ENCODE measurements at regions not wholly inside any gene's neighbourhood (a gene's known extent, or its start where the extent isn't known, plus 50 kb on each side); places are given as distances from the start of the nearest gene placed in this dataset.
A peak's percentile ranks its signal among the peaks of the same experiment; 100 is the strongest.

DNA sequence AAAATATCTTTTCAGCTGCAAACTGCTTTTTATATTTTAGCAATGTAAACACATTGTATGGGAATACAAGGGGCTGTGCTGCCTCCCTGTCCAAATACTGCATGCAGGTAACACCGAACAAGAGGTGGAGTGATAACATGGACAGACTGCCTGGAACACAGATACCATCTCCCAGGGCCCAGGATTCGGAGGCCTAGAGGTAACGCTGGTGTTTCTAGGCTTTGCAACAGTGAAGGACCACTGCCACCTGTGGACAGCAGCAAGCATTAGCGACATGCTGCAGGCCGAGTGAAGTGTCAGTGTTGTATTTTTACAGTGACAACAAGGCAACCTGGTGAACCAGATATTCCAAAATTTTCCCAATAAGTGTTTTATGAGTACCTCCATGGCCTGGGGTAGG lies 379.1 kb downstream of the DMRT2 start:
- no peak for DNase-seq (ENCODE audit: low read depth)

DNA sequence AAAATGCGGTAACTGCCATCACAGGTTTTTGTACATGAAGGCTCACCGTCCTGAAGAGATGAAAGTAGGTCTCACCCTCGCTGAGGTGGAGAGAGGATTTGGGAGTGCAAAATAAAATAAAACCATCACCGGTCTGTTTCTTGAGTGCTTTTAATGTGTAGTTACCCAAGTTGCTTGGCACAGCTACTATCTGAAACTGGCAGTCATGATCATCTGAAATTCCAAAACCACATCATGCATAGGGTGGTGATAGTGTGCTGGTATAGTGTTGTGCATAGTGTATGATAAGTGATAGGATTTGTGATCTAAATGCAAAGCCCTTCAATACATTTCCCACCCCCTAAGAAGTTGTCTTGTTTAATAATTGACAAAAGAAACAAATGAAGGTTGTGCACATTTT lies 381.3 kb downstream of the DMRT2 start:
- DNase-seq (ENCODE audit: low read depth) = no peak

DNA sequence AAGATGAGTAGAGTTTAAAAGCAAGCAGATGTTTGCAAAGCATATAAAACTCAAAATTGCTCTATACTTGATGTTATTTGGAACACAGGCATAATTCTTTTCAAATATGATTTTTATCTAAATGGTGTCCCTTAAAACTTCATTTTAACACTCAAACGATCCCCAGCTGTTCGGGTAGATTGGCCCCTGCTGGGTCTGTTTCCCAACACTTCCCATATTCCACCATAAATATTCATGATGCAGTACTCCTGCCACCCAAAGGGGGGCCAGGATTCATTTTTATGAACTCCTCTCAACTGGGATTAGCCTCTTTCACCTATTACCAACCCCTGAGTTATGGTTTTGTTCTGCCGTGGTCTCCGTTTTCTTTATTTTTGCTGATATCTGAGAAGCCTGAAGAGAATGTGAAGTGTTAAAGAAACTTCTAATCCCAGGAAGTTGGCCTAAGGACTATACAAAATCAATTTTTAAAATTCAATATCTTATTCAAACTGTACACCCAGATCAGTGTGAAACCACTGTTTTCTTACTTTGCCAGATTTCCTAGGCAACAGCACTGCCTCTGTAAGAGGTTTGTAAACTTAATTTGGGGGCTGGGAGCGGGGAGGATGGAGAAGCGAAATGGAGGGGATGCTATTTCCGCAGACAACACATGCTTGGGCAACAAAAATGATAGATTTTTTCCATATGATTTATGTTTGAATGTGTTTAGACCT lies 384.1 kb downstream of the DMRT2 start:
- DNase-seq (ENCODE audit: low read depth) = no peak

DNA sequence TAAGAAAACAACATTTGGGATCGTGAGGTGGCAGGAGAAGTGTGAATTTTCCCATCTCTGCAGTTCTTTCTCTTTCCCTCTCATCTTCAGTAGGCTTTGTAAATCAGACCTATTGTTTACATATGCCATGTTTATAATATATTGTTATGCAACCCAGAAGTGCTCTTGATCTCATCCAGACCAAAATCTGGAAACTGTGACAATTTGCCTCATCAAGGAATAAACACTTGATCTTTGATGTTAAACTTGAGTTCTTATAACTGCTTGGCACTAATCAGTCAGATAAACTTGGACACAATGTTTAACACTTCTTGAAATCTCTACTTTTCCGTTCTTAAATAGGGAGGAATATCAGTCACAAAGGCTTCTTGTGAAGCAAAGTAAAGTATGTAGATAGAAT lies 384.7 kb downstream of the DMRT2 start:
- no peak for DNase-seq (ENCODE audit: low read depth)

DNA sequence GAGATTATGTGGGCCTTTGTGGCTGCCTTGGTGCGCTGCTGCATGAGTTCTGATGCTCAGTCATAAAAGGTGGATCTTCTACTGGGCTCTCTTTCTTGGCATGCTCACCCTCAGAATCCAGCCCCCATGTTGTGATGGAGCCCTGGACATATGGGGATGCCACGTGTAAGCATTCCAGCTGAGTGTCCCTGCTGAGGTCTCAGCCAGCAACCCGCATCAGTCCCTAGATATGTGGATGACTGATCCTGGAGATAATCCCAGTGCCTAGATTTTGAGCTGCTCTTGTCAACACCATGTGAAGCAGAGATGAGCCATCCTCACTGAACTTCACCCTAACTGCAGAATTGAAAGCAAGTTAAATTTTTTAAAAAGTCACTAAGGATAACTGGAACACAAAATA lies 390.1 kb downstream of the DMRT2 start:
- DNase-seq (ENCODE audit: low read depth) = no peak

DNA sequence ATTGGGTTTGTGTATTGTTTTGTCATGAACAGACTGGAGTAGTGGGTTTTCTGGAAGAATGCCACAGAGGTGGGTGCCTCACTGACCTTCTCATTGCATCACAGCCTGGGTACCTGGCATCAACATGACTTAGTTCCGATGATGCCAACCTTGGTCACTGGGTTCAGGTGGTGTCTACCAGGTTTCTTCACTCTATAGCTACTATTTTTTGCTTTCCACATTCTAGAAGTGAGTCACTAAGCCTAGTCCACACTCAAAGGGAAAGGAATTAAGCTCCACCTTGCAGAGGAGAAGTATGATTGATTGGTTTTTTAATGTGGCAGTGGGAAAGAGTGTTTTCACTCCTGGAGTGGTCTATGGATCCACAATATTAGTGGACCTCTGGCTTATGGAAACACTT lies 391.9 kb downstream of the DMRT2 start:
- DNase-seq (ENCODE audit: low read depth) = no peak

DNA sequence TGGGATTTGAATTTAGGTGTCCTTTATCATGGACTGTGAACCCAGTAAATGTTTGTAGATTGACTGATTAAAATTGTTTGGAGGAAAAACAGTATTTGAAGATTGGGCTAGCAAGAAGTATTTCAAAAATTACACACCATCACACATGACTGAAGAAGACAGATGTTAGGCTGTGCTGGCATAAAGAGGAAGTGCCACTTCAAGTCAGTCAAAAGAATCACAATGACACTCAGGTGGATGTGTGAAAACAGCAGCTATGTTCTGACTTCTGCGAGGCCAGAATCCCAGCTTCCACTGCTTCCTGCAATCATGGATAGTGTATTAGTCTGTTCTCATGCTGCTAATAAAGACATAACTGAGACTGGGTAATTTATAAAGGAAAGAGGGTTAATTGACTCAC lies 393.3 kb downstream of the DMRT2 start:
- no peak for DNase-seq (ENCODE audit: low read depth)

DNA sequence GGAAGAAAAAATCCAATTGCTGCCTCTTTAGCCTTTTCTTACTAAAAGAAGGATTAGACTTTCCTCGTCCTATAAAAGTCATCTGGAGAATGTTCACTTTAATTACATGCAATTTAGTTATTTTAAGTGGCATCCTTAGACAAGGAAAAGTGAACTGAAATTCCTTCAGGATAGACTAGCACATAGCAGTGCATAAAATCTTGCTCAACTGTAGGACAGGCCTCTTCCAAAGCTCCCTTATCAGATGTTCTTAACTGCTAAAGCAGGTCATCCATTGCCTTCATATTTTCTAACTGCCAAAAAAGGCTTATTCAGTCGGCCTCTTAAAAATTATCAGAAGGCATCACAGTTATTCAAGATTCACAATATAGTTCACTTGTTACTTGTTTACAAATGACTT lies 396.5 kb downstream of the DMRT2 start:
- DNase-seq (ENCODE audit: low read depth) = no peak

DNA sequence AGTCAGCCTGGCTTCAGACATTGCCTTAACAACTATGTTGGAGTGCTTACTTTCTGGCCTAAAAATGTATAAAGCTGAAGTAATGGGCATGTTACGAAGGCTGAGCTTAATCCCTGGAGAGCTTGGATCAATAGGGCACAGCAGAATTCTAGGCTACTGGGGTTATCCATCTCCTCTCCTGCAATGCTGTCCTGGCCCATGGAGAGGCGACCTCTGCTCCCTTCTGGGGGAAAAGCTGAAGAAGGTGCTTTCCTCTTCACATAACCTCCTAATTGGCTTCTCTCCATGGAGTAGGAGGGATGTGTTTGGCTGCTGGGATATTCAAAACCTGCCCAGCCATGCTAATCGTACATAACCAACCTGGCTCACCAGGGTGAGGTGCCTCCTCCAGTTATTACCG lies 403.5 kb downstream of the DMRT2 start:
- no peak for DNase-seq (ENCODE audit: low read depth)

DNA sequence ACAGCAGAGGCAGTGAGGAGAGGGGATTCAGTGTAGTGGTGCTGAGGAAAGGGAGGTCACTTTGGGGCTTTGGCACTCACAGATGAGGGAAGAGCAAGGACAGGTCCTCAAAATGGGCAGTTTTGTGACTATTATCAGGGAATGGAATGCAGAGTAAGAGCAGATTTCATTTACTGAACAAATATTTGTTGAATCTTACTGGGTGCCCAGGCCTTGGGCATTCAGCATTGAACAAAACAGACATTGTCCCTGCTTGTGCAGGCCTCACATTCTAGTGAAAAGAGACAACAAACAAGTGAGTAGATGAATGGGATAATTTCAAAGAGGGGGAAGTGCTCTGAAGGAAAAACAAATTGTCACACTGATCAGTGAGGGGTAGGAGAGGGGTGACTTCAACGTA lies 404.1 kb downstream of the DMRT2 start:
- no peak for DNase-seq (ENCODE audit: low read depth)

DNA sequence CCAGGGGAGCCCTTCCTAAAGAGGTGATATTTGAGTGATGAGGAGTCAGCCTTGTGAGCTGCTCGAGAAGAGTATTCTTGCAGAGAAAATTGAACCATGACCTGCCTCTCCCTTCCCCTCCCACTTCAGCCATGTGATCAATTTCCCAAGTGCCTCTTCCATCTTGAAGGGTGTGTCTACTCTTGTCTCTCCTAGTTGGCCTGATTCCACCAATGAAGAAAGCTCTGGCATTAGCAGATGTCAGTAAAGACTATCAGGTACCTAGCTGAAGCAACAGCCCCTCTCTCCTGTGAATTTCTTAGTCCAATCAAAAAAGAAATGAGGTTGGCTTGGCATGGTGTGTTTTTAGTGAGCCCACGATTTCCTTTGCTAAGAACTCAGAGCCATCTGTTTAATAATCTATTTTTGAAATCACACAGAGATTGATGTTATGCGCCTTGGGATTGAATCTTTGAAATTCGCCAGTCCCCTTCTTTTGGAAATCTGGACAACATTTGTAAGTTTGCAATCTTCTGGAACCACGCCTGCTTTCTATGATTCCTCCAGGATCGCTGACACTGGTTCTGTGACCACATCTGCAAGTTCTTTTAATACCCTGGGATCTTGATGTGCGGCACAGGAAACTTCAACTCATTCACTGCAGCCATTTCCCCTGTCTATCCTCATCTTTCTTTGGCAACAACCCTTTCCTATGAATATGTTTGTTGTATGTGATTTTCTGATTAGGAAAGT lies 404.6 kb downstream of the DMRT2 start:
- DNase-seq (ENCODE audit: low read depth) = no peak

DNA sequence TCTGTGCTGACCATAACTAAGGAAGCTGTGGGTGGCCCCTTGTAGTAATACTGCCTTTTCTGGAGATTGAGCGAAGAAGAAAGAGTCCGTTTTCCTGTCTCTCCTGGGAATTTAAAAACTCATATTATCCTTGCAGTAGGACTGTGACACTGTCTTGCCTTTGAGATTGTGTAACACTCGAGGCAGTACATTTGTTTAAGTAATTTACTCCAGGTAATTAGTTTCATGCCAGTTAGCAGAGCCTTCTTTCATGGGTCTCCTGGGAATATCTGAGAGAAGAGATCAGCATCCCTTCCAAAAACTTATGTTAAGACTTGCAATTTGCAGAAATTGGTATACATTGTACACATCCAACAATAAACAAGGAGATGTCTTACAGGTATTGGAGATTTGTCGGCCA lies 405.6 kb downstream of the DMRT2 start:
- DNase-seq (ENCODE audit: low read depth) = no peak

DNA sequence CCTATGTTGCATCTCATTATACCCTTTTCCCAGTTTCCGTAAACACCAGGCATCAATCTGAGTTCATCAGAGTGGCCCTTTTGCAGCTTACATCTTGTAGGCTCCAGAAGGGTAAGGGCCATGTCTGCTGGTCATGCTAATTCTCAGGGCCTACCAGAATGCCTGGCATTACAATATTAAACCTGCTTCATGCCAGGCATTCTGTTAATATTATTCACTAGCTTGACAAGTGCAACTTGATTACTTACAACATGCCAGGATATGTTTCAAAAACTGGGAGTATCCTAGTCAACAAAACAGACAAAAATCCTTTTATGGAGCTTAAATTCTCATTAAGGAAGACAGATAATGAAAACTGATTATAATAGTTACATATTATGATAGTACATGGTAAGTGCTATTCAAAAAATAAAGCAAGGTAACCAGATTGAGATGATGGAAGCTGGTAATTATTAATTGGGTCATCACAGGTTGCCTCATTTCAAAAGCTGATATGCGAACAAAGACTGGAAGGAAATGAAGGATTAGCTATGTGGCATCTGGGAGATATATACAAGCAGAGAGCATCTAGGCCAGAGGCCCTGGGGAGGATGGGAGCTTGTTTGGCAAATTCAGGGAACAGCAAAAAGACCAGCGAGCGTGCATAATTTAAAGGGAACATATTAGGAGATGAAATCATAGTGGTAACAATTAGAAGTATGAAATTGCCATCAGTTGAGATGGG lies 406.3 kb downstream of the DMRT2 start:
- no peak for DNase-seq (ENCODE audit: low read depth)

DNA sequence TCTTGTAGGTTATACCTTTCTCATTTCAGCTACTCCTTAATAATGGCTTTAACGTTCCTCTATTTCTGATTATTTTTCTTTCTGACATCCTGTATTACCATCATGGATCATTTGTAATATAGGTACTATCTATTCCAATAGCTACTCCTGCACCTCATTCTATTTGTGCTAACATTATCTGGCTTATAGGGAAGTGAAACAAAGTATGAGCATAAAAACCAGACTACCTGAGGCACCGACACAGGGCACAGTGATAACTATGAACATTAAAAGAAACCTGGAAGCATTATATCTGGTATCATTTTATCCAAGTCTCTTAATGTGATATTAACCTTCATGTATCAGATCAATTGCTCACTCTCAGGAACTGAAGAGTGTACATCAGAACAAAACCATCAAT lies 407.3 kb downstream of the DMRT2 start:
- no peak for DNase-seq (ENCODE audit: low read depth)

DNA sequence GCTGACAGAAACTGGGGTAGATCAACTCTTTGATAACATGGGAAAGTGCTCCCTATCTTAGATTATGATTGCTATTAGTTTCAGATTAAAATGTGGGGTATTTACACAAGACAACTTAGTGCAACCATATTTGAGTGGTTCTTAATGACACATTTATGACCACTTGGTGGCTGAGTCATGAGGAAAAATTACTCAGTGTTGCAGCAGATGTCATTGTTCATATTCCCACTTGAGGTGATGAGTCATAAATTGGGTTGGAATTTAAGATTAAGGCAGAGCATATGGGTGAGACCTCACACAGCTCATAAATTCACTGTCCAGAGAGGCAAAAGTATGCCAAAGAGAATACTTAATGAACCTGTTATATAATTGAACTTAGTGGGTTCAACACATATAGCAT lies 408.3 kb downstream of the DMRT2 start:
- peak; percentile 54 for DNase-seq (ENCODE audit: low read depth)

DNA sequence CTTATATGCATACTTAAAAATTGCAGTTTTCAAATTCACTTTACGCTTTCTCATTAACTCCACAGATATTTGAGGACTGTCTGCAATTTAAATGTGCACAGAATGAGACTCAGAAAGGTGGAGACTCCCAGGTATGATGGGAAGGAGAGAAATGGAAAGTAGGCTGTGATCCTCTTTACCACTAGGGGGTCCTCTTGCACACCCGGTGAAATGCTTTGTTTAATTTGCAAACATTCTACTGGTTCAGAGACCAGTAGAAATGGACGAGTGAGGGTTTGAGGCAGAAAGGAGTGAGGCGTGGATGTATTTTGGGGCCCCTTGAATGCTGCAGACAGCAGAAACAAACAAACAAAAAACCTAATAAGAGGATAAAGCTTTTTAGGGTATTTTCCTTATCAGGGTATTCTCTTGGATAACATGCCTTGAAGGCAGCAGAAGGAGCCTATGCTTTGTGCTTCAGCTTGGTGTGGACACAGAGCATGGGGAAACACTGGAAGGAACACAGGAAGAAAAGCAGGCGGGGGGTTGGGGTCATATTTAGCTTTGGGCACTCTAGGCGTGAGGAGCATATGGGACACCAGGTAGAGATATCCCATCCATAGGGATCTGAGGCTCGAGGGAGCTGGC lies 410.1 kb downstream of the DMRT2 start:
- no peak for DNase-seq (ENCODE audit: low read depth)

DNA sequence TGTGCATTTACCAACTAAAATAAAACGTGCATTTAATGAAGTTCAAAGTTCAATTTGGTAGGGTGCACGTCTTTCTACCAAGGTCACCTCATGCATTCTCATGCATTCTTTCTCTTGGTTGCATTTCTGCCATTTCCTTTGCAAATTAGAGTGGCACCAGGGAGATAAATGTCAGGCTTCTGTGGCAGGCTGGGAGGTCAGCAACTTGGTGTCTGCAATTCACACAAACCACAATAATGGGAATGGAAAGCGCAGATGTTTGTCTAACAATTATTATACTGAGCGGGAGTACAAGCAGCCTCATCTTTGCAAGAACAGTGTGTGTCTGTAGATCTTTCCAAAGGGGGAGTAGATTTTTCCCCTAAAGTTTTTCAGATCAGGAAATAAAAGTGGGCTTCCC lies 411.7 kb downstream of the DMRT2 start:
- no peak for DNase-seq (ENCODE audit: low read depth)

DNA sequence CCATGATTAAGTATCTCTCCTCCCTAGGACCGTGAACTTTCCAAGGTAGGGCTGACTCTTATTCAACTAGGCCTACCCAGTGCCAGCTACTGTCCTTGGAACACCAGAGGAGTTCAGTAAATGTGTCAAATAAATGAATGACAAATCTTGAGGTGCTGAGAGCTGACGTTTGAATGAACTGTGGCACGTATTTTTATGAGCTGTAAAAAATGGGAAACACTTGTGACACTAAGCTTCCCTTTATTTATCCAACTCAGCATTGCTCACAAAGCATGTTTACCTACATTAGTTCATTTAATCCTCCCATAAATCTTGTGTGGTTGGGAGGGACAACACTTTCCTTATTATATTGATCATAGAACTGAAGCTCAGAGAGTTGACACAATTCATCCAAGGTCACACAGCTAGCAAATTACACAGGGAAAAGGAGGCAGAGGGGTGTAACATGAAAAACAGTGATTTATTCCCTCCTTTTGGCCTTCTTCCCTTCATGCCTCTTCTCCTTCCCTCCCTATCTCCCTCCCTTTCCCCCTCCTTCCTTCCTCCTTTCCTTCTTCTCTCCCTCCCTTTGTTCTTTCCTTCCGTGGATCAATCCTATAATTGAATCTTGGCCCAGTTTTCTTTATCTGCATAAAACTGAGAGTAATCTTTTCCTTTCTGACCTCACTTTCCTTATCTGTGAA lies 412.6 kb downstream of the DMRT2 start:
- no peak for DNase-seq (ENCODE audit: low read depth)

DNA sequence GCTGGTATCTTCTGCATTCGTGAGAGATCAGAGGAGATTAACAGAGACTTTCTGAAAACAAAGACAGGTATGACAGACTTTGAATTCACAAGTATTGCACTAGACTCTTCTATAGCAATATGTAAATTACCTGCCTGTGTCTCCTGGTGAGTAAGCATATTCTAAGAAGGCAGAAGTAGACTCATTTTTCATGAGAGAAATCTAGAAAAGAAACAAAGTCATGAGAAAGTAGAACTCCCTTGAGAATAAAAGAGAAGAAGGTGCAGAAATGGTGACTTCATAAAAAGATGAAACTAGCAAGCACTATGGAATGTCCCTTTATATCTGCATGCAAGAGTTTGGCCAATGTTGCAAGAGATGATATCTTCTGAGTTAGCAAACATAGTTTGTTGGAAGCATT lies 419.8 kb downstream of the DMRT2 start:
- DNase-seq (ENCODE audit: low read depth) = no peak

DNA sequence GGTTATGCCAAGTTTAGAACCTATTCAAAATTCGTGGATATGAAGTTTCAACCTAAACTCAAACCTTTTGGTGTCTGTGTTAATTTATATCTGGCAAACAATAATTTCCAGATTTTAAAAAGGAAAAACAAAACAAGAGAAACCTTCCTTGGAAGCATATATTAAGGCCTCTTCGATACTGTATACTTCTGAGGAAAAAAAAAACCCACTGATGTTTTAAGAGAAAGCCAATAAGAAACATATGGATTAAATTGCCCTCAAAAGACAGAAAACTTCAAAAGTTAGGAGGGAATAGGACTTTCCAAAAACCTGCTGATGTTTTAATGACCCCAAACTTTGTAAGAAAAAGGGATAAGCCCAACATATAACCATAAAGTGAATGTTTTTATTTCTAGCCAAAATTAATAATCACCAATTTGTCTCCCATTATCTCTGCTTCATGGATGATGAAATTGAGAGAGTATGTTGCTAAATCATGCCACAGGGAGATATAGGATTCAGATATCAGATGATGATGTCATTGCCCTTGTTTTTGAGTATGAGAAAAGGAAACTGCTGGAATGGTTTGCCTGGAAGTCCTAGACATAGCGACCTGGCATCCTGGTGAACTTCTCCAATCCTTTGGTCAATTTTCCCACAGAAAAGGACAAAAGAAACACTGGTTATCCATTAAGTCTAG lies 423.9 kb downstream of the DMRT2 start:
- DNase-seq (ENCODE audit: low read depth) = no peak

DNA sequence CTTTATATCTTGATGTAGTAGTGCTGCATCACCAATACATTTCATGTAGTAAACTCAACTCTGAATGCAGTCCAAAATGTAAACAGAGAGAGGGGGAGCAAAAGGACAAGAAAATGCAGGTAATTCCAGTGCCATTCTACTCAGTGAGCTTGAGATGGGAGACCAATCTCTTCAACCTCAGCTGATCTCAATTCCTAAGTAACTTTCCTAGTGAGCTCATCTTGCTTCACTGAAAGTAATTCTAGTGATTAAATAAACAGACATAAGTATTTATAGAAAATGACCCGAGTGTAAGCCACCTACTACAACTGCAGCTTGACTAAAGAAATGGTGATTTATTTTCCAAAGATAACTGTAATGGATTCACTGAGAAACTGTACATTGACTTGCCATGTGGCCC lies 424.5 kb downstream of the DMRT2 start:
- no peak for DNase-seq (ENCODE audit: low read depth)

Measured in RPMI7951 (cell line).